OCI-LY7 (cell line): ENCODE measurements at regions not wholly inside any gene's neighbourhood (a gene's known extent, or its start where the extent isn't known, plus 50 kb on each side); places are given as distances from the start of the nearest gene placed in this dataset.

Experiments used
- EZH2phosphoT487 ChIP-seq: fragments of 200-600 bp; sonication (generic); IDR thresholded peaks from 2 replicates; pipeline ENCODE4 v1.6.1; 2018; ENCODE audit warnings: low read depth, borderline replicate concordance, mild to moderate bottlenecking, mixed run types, antibody characterized with exemption, low read length, moderate library complexity, mixed read lengths
- TF ChIP-seq, protein P1 (sequence below): fragments of 200-600 bp; sonication (generic); conservative IDR thresholded peaks from 2 replicates; pipeline ENCODE4 v1.5.1; 2014; ENCODE audit warnings: mild to moderate bottlenecking, antibody characterized with exemption, low read length, moderate library complexity, mixed read lengths

GRCh38 chr4:138904793-138905192 lies 110.8 kb upstream of the NOCT start:
- TF ChIP-seq, protein P1, sequence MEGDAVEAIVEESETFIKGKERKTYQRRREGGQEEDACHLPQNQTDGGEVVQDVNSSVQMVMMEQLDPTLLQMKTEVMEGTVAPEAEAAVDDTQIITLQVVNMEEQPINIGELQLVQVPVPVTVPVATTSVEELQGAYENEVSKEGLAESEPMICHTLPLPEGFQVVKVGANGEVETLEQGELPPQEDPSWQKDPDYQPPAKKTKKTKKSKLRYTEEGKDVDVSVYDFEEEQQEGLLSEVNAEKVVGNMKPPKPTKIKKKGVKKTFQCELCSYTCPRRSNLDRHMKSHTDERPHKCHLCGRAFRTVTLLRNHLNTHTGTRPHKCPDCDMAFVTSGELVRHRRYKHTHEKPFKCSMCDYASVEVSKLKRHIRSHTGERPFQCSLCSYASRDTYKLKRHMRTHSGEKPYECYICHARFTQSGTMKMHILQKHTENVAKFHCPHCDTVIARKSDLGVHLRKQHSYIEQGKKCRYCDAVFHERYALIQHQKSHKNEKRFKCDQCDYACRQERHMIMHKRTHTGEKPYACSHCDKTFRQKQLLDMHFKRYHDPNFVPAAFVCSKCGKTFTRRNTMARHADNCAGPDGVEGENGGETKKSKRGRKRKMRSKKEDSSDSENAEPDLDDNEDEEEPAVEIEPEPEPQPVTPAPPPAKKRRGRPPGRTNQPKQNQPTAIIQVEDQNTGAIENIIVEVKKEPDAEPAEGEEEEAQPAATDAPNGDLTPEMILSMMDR, result no peak
- TF ChIP-seq EZH2phosphoT487, result no peak
